NCI-H1105 (cell line): ENCODE measurements at regions not wholly inside any gene's neighbourhood (a gene's known extent, or its start where the extent isn't known, plus 50 kb on each side); places are given as distances from the start of the nearest gene placed in this dataset.
"Not testable (repeated sequence)": the region's sequence is repeated elsewhere in the genome, so short reads cannot be mapped to it uniquely, and the experiment has no call there.

Experiments
- DNase-seq: peaks from one replicate; lab custom pipeline; 2025; lab: John Stamatoyannopoulos, UW

GRCh38 chr14:85077716-85078115, 452.2 kb upstream of the FLRT2 start:
- DNase-seq: not testable (repeated sequence)

- no peak for DNase-seq
Observed at GRCh38 chr14:85079842-85080730, 449.9 kb upstream of the FLRT2 start.

DNA sequence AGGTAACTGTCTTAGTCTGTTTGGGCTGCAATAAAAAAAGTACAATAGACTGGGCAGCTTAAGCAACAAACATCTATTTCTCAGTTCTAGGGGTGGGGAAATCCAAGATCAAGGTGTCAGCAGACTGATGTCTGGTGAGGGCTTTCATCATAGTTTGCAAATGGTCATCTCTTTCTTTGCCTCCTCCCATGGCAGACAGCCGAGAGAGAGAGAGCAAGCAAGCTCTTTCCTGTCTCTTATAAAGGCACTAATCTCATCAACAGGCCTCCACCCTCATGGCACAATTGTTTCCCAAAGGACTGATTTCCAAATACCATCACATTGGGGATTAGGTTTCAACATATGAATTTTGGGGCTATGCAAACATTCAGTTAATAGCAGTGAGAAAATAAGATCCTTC, 445.6 kb upstream of the FLRT2 start:
- DNase-seq: no peak

GRCh38 chr14:85085981-85086380, 444.0 kb upstream of the FLRT2 start:
- no peak for DNase-seq

GRCh38 chr14:85087201-85087600, 442.7 kb upstream of the FLRT2 start:
- DNase-seq: no peak

GRCh38 chr14:85088192-85088591, 441.8 kb upstream of the FLRT2 start:
- DNase-seq: no peak

DNA sequence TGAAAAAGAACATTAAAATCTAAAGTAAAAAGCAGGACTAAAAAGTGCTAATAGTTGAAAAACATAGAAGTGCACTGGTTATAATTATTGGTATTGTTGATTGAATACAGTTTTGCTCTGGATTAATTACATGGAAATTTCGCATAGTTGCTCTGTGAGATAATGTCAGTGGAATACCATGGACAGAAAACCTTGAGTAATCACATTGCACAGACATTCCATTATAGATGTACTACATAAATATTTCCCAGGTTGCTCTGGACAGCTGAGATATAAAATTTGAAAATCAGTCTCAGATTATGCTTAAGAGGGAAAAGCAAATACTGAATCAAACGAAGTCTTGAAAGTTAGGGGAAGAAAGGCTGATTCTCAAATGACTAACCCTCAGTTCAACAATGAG, 439.3 kb upstream of the FLRT2 start:
- DNase-seq: no peak

DNA sequence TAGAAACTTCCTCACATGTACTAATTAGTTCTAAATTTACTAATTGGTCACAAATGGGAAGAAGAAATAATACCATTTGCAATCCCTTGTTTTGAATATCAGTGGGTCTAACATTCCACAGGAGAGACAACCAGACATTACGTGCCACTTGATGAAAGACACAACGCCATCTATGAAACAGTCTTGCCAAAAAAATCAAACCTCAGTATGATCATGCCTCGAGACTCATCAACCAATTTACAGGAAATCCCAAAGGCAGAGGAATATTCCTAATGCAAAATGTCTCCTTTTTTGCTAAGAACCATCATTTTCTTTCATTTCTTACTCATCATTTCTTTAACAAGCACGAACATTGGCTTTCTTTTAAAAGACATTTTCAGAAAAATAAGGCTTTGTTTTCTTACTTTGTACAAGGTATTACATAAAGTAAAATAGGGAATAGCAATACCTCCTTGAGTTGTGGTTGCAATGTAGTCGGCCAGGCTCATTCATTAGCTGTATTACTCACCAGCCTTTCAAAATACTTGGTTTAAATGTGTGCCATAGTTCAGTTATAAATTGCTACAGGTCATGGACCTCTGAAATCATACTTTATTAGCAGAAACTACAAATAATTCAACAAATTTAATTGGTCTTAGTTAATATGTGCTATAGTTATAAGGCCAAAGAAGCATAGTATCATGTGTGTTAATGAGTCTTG, 436.2 kb upstream of the FLRT2 start:
- no peak for DNase-seq

DNA sequence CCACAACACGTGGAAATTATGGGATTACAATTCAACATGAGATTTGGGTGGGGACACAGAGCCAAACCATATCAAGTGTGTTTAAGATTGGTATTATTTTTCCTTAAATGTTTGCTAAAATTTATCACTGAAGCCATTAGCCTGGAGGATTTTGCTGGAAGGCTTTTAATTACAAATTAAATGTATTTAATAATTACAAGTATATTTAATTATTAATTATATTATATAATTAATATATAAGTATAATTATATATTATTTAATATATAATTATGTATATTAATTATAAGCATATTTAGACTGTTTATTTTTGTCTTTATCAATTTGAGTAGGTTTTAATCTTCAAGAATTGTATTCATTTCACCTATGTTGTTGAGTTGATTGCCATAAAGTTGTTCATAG, 427.4 kb upstream of the FLRT2 start:
- DNase-seq: no peak

DNA sequence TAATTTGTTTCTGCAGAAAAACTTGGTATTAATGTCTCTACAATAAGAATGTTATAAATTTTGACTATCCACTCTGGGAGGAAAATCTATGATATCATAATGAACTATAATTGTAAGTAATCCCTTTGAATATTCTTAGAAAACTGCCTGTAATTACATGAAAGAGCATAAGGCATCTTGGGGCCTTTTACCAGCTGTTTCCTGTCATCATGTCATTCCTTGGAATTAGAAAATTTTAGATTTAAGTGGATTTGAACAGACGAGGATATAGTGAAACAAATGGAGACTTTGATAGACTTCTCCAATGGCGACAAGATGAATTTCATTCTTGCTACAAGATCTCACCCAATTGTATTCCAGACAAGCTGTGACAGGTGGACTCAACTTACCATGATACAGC, 423.4 kb upstream of the FLRT2 start:
- no peak for DNase-seq

DNA sequence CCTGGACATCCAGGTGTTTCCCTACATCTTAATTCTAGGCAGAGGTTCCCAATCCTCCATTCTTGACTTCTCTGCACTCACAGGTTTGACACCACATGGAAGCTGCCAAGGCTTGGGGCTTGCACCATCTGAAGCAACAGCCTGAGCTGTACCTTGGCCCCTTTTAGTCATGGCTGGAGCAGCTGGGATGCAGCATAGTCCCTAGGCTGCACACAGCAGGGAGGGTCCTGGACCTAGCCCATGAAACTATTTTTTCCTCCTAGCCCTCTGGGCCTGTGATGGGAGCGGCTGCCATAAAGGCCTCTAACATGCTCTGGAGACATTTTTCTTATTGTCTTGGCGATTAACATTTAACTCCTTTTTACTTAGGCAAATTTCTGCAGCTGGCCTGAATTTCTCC, 417.2 kb upstream of the FLRT2 start:
- no peak for DNase-seq

DNA sequence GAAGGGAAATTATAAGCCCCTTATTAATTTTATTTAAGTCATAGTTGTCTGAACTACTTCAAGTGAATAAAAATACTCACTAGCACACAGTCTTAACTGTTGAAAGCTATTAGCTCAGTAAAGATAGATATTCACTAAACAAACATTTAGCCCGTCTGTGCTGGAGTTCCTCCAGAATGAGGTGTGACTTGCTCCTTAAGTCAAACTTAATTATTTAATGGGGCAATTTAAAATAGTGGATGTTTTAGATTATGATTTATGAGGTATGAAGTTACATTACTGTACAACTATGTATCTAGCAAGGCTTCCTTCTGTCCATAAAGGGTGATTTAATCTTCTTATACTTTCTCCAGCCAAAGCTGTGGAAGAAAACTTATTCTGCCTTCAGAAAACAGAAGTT, 414.0 kb upstream of the FLRT2 start:
- no peak for DNase-seq

DNA sequence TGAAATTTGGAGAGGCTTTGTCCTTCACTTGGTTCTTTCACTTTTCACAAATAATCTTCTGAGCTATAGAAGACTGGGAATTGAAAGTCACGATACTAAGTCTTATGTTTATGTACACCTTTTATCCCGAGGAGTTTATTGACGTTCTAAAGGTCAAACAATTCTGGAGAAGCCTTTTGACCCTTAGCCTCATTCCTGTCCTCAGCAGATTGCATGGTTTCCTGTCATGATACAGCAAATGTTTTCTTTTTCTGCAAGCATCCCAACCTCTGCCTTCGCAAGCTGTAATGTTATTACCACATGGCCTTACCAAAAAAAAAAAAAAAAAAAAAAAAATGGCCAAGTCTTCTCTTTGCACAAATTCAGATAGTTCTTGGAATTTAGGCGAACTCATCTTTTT, 411.7 kb upstream of the FLRT2 start:
- DNase-seq: no peak

GRCh38 chr14:85122690-85123089, 407.3 kb upstream of the FLRT2 start:
- no peak for DNase-seq

DNA sequence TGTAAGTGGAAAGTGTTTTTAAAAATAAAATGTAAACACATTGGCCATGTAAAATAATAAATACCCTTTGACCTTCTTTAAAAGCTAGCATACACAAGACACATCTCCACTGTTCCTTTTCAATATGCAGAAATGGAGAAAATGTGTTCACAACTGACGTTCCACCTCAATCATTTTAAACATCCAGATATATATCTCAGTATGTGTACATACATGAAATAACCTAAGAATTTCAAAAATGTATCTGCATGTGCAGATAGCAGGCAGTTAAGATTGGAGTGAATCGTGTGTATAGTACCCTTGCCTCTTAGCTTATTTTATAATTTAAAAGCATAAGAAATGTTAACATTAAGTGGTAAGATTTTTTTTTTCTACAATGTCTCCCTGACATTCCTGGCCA, 406.2 kb upstream of the FLRT2 start:
- no peak for DNase-seq

GRCh38 chr14:85124631-85125290, 405.2 kb upstream of the FLRT2 start:
- DNase-seq: no peak

- no peak for DNase-seq
Observed at GRCh38 chr14:85125291-85125670, 404.7 kb upstream of the FLRT2 start.

- no peak for DNase-seq
Observed at GRCh38 chr14:85129921-85130320, 400.0 kb upstream of the FLRT2 start.

GRCh38 chr14:85131226-85131922, 398.6 kb upstream of the FLRT2 start:
- DNase-seq: no peak

- no peak for DNase-seq
Observed at GRCh38 chr14:85142982-85143381, 387.0 kb upstream of the FLRT2 start.

DNA sequence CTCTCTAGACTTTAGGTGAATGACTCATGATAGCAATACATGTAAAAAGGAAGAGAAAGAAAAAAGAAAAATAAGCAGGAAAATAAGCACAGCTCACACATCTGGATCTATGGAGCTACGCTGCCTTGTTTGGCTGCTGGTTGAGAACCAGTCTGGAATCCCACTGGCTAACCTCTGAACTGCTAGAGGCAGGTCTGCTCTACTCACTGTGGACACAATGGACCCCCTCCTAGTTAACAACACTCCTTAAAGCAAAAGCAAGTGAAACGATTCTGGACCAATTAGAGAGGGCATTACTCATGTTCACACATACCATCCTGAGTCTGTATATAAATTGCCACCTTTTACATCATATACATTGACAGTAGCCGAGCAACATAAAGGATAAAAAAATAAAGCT, 383.2 kb upstream of the FLRT2 start:
- DNase-seq: no peak

GRCh38 chr14:85150166-85150565, 379.8 kb upstream of the FLRT2 start:
- no peak for DNase-seq
